ENCODE measurements at regions not wholly inside any gene's neighbourhood (a gene's known extent, or its start where the extent isn't known, plus 50 kb on each side); places are given as distances from the start of the nearest gene placed in this dataset.

DNA sequence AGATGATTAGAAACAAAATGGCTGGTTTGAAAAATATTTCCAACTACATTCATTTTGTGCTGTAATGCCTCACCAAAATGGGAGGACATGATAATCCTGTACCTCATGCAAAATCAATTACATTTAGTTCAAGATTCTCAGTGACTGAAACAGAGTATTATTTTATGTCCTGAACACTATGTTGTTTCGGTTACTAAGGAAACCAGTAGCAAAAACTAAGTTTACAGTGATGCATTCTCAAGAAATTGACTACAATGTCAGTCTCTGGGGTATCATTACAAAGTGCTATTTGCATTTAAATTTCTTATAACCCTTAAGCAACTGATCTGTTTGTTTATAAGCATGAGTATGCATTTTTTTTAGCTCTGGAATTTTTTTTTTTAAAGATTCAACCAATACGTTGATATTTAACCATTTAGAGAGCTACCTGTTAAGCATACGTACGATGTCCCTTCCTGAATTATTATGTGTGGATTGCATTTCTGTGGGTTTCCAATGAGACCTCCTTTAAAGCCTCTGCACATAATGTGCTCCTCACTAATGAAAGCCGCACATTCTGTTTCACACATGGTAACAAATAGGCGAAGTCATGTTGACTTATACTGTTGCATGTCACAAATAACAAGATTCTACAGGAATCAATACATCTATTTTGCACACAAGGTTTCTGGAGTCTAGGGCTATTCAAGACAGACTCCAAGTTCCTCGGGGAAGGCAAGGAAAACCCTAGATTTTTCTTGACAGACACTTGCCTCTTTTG is 1035.7 kb downstream of the ADGRL2 start:
- no peak overlapping the region for H3K27ac ChIP-seq
- no peak for DNase-seq (ENCODE audit: low read depth, low spot score)

DNA sequence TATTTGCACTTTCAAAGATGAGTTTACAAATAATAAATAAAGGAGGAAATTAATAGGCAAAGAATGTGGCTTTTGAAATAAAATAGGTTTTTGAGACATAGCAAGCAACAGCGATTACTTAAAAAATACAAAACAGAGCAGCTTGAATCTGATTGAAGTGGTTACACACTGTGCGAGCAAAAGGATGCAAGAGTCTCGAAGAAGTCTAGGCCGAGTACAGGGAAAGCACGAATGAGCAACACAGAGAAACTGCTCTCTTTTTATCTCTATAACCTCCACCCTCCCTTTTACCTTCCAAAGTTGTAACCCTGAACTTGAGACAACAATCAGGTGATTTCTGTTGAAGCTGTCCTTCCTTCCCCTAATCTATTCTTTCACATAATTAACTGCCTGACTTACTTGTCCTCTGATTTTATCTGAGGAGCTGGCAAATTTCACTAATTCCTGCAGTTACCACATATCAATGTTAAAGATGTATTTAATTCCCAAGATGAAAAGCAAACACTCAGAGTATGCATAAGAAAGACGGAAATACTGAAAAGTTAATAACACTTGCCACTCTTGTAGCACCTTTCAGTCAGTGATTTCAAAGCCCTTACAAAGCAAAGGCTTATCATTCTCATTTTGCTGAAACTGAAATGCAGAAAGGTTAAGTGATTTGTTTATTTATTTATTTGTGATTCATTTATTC is 1030.1 kb downstream of the ADGRL2 start:
- H3K27ac ChIP-seq: no peak overlapping the region
- no peak for DNase-seq (ENCODE audit: low read depth, low spot score)

DNA sequence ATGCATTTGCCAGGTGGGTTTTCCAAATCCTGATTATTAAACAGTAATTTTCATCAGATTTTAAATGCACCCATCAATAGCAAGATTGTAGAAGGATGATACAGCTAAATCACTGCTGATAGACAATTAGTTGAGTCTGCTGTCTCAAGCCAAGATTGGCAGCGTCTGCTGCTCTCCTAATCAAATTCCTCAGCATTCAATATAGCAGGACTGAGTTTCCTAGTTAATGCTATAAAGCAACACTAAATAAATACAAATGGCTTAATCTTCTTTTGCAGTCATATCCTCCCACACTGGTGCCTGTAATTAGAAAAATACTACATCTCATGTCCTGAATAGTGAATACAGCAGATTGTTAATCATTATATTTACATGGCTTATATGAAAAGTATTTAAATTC is 1028.8 kb downstream of the ADGRL2 start:
- H3K27ac ChIP-seq: no peak overlapping the region
- no peak for DNase-seq (ENCODE audit: low read depth, low spot score)

DNA sequence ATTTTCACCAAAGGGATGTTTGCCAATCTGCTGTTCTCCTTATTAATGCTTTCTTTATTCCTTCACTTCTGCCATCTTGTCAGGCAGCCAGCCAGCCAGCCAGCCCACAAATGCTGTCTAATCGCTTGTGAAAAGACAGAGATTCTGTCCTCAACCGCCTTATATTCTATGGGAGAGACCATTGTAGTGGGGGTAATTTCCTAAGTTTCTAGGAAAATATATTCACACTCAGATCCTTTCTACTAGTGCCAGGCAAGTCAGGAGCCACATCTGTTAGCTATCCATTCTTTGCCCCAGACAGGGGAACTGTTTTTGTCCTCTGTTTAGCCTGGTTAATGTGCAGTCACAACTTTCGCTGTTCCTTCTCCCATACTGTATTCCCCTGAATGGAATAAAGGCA is 1023.1 kb downstream of the ADGRL2 start:
- no peak for DNase-seq (ENCODE audit: low read depth, low spot score)
- no peak overlapping the region for H3K27ac ChIP-seq

DNA sequence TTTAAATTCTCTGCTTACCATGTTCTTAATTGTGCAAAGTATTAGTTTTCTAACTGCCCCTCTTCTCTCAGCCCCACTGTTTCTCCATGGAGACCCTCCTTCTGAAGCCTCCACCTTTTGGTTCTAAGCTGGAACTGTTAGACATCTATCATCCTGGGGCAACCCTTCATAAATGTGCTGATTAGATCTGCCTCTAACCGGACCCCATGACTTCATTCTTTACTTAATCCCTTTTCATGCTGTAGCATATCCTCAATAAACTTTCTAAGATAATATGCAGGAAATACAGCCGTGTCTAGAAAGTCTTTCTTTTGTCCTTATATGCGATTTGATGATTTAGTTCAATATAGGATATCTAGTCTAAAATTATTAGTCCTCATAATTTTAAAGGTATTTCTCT is 1020.1 kb downstream of the ADGRL2 start:
- no peak overlapping the region for H3K27ac ChIP-seq
- DNase-seq (ENCODE audit: low read depth, low spot score): no peak

DNA sequence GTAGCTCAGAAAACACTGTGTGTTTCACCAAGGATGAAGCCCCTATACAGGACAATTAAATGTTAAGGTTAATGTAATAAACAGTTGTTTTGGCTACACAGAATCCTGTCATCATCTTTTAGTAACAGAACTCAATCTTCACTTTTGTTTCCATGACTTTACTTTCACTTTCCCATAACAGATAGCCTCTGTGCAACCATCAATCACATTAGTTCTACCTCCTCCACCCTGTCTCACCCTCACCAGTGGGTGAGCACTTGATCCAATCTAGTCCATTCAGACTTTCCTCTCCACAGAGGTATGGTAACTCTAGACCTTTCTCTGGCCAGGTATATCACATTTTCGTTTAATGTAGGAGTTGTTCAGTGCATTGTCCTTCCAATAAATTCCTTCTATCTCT is 1018.5 kb downstream of the ADGRL2 start:
- DNase-seq (ENCODE audit: low read depth, low spot score): no peak
- no peak overlapping the region for H3K27ac ChIP-seq

DNA sequence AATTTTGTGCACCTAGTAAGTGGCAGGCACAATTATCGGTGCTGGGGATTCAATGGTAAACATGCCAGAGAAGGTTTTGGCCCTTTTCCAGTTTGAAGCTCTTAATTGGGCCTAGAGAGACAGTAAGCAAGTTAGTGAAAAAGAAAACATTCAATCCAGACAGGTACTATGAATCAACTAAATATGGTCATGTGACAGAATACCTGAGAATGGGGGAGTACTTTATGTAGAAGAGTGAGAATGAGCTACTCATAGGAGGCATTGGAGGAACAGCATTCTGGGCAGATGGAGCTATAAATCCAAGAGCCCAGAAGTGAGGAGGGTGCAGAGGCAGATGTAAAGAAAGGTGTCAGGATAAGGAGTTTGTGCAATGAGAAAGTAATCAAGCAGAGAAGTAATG is 1017.9 kb downstream of the ADGRL2 start:
- H3K27ac ChIP-seq: no peak overlapping the region
- DNase-seq (ENCODE audit: low read depth, low spot score): no peak

DNA sequence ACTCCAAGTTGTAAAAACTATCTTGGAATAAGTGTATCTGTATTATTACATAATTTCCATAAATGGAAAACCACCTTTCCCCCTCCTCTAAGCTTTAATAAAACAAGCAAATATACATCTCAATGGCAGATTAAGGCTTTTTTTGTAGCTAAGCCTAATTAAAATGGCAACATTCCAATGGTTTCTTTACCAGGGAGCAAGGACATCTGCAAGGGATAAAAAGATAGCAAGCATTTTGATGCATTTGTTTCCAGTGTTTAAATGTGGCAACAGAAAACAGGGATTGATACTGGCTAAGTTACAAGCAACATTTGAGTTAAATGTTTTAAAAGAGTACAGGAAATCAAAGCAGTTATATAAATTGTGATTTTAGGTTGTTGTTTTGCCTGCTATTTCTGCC is 1012.7 kb downstream of the ADGRL2 start:
- H3K27ac ChIP-seq: no peak overlapping the region

DNA sequence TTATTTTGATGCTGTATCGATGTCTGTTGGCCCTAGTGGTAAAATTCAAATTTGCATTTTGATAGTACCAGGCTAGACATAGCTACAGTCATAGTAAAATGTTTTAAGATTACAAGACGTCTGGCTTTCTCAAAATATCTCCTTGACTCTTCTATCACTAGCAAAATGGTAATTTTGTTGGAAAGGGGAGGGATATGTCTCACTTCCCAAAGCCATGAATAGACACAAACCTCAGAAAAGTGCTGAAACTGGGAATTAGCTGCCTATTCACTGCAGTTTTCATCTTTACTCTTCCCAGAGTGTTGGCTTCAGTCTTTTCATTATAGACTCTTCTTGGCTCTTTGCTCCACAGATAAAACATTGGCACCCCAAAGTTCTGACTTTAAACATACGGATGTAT is 1009.9 kb downstream of the ADGRL2 start:
- no peak for DNase-seq (ENCODE audit: low read depth, low spot score)
- H3K27ac ChIP-seq: no peak overlapping the region

More for the DNA sequence above, 1012.7 kb downstream of the ADGRL2 start:
- no peak for DNase-seq (ENCODE audit: low read depth, low spot score)

DNA sequence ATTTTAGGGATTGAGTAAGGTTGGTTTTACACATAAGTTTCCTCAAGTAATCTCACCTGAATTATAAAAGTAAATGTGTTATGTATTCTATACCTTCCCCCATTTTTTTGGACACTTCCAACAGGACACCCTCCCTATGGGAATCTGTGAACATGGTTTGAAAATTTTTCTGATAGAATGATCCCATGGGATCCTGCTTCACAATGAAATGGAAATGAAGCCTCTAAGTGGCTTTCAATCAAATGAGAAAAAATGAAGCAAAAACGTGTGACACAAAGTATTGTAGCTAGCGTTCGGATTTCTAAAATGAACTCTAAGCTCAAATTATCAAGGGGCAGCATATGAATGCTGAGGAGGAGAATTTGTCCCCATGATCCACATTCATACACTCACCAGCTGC is 1006.8 kb downstream of the ADGRL2 start:
- no peak overlapping the region for H3K27ac ChIP-seq
- no peak for DNase-seq (ENCODE audit: low read depth, low spot score)

DNA sequence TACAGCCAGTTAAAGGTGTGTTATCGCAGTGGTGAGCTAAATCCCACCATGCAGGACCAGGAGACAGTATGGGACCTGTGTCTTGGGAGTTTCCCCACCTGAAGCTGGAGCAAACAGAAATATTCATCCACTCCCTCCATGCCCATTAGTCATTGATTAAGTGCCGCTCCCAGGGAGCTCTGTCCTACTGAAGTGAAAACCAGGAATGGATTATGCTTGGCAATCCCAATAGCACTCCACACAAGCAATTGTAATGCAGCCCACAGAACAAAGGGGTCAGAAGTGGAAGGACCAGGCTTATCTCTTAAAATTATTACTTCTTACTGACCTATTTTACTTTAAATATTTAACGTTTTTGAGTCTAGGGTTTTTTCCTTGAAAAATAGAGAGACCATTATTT is 1005.4 kb downstream of the ADGRL2 start:
- DNase-seq (ENCODE audit: low read depth, low spot score): no peak
- H3K27ac ChIP-seq: no peak overlapping the region

DNA sequence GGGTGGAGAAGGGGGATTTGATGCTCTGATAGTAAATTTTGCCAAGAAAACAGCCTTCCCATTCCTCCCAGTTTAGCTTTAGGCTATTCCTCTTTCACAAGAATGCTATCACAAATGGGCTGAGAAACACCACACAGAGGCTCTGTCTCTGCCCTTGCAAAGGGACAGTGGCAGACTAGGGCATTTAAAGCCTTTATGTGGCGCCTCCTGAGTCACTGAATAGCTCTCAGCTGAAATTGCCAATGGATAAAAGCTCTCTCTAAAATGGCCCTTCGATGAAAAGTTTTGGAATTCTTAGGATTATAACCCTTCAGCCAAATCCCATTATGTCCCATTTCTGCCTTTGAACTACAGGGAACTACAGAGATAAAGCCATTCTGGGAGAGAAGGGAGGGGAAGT is 1000.4 kb downstream of the ADGRL2 start:
- no peak for DNase-seq (ENCODE audit: low read depth, low spot score)
- H3K27ac ChIP-seq: no peak overlapping the region

DNA sequence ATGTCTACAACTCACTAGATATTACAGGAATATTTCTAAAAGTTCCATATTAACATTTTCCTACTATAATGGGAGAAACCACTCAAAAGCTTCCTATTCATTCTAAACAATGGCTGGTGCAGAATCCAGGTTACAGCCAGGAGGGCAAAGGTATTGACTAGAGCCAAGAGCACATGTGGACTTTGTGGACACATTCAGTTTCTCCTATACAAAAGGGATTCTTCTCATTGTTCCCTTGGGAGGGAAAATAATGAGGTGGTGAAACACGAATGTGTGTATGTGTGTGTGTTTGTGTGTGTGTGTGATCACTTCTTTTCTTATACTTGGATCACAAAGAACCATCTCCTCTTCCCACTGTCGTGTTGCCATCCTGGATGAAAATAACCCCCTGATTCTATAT is 1000.0 kb downstream of the ADGRL2 start:
- no peak for DNase-seq (ENCODE audit: low read depth, low spot score)

DNA sequence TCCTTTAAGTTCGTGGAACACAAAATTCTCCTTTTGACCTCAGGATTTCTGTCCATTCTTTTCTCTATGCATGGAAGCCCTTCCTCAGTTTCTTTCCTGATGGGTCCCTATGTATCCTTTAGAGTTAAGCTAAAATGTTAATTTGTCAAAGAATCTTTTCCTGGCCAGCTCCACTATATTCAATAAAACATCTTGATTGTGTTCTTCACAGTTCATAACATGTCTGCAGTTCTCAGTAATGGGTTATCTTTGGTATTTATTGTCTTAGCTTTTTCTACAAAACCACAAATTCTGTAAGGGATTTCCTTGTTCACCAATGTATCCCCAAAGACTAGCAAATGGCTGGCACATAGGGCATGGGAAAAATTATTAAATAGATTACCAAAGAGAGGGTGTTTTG is 998.5 kb downstream of the ADGRL2 start:
- no peak for DNase-seq (ENCODE audit: low read depth, low spot score)
- no peak overlapping the region for H3K27ac ChIP-seq

More for the DNA sequence above, 1000.0 kb downstream of the ADGRL2 start:
- H3K27ac ChIP-seq: no peak overlapping the region

DNA sequence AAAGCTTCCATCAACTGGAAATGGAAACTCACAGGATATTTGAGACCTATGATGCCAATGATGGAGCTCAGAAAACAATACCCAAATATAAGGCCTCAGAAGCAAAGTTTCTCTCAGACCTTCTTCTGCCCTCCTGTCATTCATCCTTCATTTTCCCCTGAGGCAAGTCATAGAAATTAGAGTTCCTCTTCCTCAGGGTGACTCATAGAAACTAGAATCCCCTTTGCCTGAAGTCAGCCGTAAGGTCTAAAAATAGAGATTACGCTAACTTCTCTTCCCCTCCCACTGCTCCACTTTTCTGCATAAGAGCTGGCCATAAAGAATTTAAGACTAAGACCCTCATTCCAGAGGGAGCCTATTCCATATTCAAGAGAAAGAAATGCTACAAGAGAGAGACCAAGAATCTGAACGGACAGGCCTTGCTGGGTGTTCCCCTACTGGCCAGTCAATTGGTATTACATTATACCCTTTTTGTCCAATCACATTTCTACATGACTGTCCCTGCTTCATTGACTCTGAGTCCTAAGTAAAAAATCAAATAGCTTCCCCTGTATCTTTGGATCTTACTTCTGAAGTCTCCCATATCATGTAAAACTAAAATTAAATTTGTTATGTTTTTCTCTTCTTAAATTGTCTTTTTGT is 994.9 kb downstream of the ADGRL2 start:
- no peak for DNase-seq (ENCODE audit: low read depth, low spot score)
- no peak overlapping the region for H3K27ac ChIP-seq

DNA sequence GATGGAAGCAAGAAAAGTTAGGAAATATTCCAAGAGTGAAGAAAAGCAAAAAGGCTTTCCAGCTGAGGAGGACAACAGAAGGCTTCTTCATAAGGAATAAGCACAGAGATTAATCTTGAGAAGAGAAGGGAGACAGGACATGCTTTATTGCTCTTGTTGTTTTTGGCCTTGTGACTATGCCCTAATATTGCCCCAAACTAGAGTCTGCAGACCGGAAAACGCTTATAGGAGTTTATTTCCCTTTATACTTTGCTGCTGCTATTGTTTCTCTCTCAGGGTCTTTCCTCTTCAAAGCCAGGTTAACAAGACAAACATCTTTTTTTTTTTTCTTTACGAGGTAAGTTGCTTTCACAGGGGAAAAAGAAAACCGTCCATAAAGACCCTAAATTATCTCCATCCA is 991.4 kb downstream of the ADGRL2 start:
- H3K27ac ChIP-seq: no peak overlapping the region
- no peak for DNase-seq (ENCODE audit: low read depth, low spot score)

DNA sequence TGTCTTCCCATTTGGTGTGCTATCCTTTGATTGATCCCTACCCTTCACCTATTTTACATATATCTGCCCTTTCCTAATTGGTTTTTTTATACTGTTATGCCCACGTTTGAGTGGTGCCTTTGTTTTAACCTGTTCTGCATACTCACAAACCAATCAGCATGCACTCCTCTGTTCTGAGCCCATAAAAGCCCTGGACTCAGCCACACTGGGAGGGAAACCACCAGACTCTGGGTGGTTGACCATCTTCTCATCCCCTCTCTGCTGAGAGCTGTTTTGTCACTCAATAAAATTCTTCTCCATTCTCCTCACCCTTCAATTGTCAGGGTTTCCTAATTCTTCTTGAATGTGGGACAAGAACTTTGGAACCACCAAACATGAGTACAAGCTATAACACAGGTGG is 989.8 kb downstream of the ADGRL2 start:
- H3K27ac ChIP-seq: no peak overlapping the region
- no peak for DNase-seq (ENCODE audit: low read depth, low spot score)

DNA sequence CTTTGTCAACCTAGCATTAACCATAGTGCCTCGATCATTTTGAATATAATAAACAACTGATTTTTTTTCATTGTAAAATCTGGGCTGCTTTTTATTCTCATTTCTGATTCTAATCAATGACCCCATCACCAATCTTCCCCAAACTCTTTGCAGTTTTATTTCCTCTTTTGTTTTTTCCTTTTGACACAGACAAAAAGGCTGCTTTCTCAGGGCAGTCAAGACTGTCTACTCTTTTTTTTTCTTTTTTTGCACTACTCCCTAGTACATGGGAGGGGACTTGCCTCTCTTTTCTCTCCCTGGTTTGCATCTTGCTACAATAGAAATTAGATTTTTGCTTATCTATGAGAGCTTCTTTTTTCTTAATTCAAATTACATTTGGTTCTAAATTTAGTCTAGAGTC is 987.9 kb downstream of the ADGRL2 start:
- no peak for DNase-seq (ENCODE audit: low read depth, low spot score)
- H3K27ac ChIP-seq: no peak overlapping the region

DNA sequence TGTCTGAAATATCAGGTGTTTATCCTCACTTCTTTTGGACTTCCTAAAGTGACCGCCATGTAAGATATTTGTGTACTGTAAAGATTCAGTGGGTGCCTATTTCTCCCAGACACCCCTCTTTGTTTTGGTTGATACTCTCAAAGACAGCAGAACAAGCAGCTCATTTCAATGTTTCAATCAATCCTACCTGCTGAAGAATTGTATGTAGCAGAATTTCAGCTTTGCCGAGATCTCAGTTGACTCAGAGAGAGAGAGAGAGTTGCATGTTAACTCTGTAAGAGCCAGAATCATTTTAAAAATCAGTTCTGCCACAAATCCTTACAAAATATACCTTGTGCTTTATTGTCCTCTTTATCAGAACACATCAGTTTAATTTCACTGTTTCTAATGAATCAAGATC is 987.3 kb downstream of the ADGRL2 start:
- H3K27ac ChIP-seq: no peak overlapping the region
- no peak for DNase-seq (ENCODE audit: low read depth, low spot score)

DNA sequence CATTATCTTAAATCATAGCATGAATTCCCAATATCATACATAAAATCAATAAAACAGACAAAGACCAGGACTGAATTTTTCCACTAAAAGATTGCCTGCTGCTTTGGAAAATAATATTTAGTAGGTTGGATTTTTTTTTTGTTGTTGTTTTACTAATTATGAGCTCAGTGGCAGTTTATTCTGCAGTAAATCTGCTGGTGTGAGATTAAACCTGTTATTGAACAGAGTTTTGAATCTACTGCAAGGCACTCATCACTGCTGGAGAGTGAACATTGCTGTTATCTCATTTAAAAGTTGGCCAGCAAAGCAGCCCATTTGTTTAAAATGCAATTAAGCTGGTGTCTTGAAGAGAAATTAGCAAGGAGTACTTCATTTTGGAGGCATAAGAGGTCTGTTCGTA is 986.1 kb downstream of the ADGRL2 start:
- no peak for DNase-seq (ENCODE audit: low read depth, low spot score)
- H3K27ac ChIP-seq: no peak overlapping the region

DNA sequence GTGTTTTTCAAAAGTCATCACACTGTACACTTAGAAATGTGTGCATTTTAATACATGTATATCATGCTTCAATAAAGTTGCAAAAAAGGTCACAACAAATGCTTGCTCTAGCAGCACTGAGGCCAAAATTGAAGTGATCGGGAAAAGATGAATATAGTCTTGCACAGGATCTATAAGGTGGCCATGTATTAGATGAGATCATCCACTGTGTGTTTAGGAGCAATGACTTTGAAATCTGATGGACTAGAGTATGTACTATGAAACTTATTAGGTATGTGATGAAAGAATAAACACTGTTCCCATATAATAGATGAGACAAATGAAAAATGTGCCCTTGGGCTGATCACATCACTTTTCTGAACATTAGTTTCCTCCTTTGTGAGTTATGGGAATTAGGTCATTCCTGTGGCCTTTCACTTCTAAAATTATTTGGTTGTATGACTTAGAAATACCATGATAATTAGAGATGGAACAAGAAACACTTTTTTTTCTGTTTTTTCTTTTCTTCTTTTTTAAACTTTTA is 984.6 kb downstream of the ADGRL2 start:
- DNase-seq (ENCODE audit: low read depth, low spot score): no peak
- no peak overlapping the region for H3K27ac ChIP-seq
